Neuronal stem cell (in vitro differentiated cells): ENCODE measurements at regions not wholly inside any gene's neighbourhood (a gene's known extent, or its start where the extent isn't known, plus 50 kb on each side); places are given as distances from the start of the nearest gene placed in this dataset.

Experiments
- DNase-seq: peaks from one replicate; pipeline ENCODE4 v3.0.0-alpha.2; 2013; ENCODE audit warnings: low spot score
- H2AFZ ChIP-seq: one replicate; pipeline ENCODE4 v1.6.1; 2013; ENCODE audit warnings: mild to moderate bottlenecking, low read length, inconsistent platforms
- H2AK5ac ChIP-seq: 2 replicates; pipeline ENCODE4 v1.6.1; 2013; ENCODE audit warnings: low read depth, mild to moderate bottlenecking, inconsistent platforms, low read length, moderate library complexity, mixed read lengths
- H2BK120ac ChIP-seq: 2 replicates; pipeline ENCODE4 v1.6.1; 2013; ENCODE audit warnings: low read depth, mild to moderate bottlenecking, inconsistent platforms, low read length, moderate library complexity, mixed read lengths
- H2BK12ac ChIP-seq: one replicate; pipeline ENCODE4 v1.6.1; 2013; ENCODE audit warnings: low read length, inconsistent platforms
- H2BK15ac ChIP-seq: 2 replicates; pipeline ENCODE4 v1.6.1; 2013; ENCODE audit warnings: mild to moderate bottlenecking, low read length, inconsistent platforms, mixed read lengths
- H2BK5ac ChIP-seq: one replicate; pipeline ENCODE4 v1.6.1; 2013; ENCODE audit warnings: inconsistent platforms, mild to moderate bottlenecking, low read length, moderate library complexity
- H3K14ac ChIP-seq: one replicate; pipeline ENCODE4 v1.6.1; 2013; ENCODE audit warnings: low read length, inconsistent platforms
- H3K18ac ChIP-seq: 2 replicates; pipeline ENCODE4 v1.6.1; 2013; ENCODE audit warnings: low read length, inconsistent platforms
- H3K23ac ChIP-seq: 2 replicates; pipeline ENCODE4 v1.6.1; 2013; ENCODE audit warnings: low read depth, mild to moderate bottlenecking, mixed read lengths, low read length, inconsistent platforms; ENCODE audit not compliant: poor library complexity
- H3K27ac ChIP-seq: replicated peaks from 3 replicates; pipeline ENCODE4 v1.5.1; 2013; ENCODE audit warnings: low read length, inconsistent platforms
- H3K27me3 ChIP-seq, 3 experiments: 2 replicates each; pipeline ENCODE4 v1.6.1; 2013; ENCODE audit warnings: low read length in 3 of 3, mild to moderate bottlenecking in 2 of 3, inconsistent platforms in 1 of 3, low read depth in 1 of 3, mixed read lengths in 1 of 3, moderate library complexity in 1 of 3; ENCODE audit not compliant: control insufficient read depth in 3 of 3, insufficient read depth in 3 of 3
- H3K36me3 ChIP-seq, 2 donors: replicated peaks in 1 of 2; 2 replicates each; pipeline ENCODE4 v1.6.1; 2013; ENCODE audit warnings: low read length in 2 of 2; ENCODE audit not compliant: control insufficient read depth in 2 of 2, insufficient read depth in 2 of 2
- H3K4ac ChIP-seq: 2 replicates; pipeline ENCODE4 v1.6.1; 2013; ENCODE audit warnings: inconsistent platforms, mild to moderate bottlenecking, low read length, moderate library complexity
- H3K4me1 ChIP-seq, 2 donors: 1 replicate in 1 of 2; 2 replicates in 1 of 2; pipeline ENCODE4 v1.6.1; 2013; ENCODE audit warnings: low read length in 2 of 2, low read depth in 1 of 2; ENCODE audit not compliant: control insufficient read depth in 2 of 2, insufficient read depth in 1 of 2
- H3K4me2 ChIP-seq: one replicate; pipeline ENCODE4 v1.6.1; 2013; ENCODE audit warnings: mild to moderate bottlenecking, low read length, inconsistent platforms; ENCODE audit not compliant: insufficient read depth, poor library complexity, severe bottlenecking
- H3K4me3 ChIP-seq, 2 donors: 2 replicates each; pipeline ENCODE4 v1.5.1; 2013; ENCODE audit warnings: low read length in 2 of 2, mild to moderate bottlenecking in 2 of 2, inconsistent platforms in 1 of 2, moderate library complexity in 1 of 2
- H3K79me1 ChIP-seq: one replicate; pipeline ENCODE4 v1.6.1; 2013; ENCODE audit warnings: low read depth, mild to moderate bottlenecking, inconsistent platforms, low read length, moderate library complexity
- H3K9ac ChIP-seq: one replicate; pipeline ENCODE4 v1.6.1; 2013; ENCODE audit warnings: mild to moderate bottlenecking, low read depth, low read length, inconsistent platforms; ENCODE audit not compliant: poor library complexity
- H3K9me3 ChIP-seq, 2 donors: replicated peaks in 1 of 2; 2 replicates each; pipeline versions ENCODE3 to v1.6.1; 2013; ENCODE audit warnings: low read length in 2 of 2, mild to moderate bottlenecking in 2 of 2, inconsistent platforms in 1 of 2, low read depth in 1 of 2, mixed read lengths in 1 of 2, moderate library complexity in 1 of 2; ENCODE audit not compliant: control insufficient read depth in 2 of 2, insufficient read depth in 1 of 2
- H4K8ac ChIP-seq: one replicate; pipeline ENCODE4 v1.6.1; 2013; ENCODE audit warnings: low read depth, mild to moderate bottlenecking, inconsistent platforms, low read length, moderate library complexity
- H4K91ac ChIP-seq: one replicate; pipeline ENCODE4 v1.6.1; 2013; ENCODE audit warnings: low read length, low read depth, mild to moderate bottlenecking, inconsistent platforms; ENCODE audit not compliant: poor library complexity
- WGBS, 2 donors: extraction: QIAGEN DNeasy Blood & Tissue Kit; methylation state at CpG; one replicate each; pipeline ENCODE4 v1.1.7; 2013; ENCODE audit warnings: missing lambda C conversion rate in 2 of 2, mixed read lengths in 1 of 2; ENCODE audit not compliant: insufficient read length in 2 of 2, insufficient replicate concordance in 1 of 2; ENCODE audit errors: extremely low coverage in 2 of 2; 5-methylcytosine and 5-hydroxymethylcytosine counted together

- Histone ChIP-seq H3K4me2 (no peak overlapping the region), H2AK5ac (peak overlapping the region; percentile 62), H3K36me3 (no peaks in the 10 kb centered on the region), H4K8ac (no peak overlapping the region), H4K91ac (no peak overlapping the region), H3K27me3 (peaks cover 0 to 41% (median 6%) of the 10 kb centered on the region in 3 experiments), H3K23ac (peak overlapping the region; percentile 75), H3K4me1 (peaks cover 0 to 2% of the 10 kb centered on the region in 2 donors), H3K9me3 (no peaks in the 10 kb centered on the region), H3K27ac (no peak overlapping the region), H3K14ac (no peak overlapping the region), H2BK12ac (no peak overlapping the region), H3K4me3 (peak overlapping the region in 1 of 2 donors; percentile 39), H3K18ac (peak overlapping the region; percentile 41), H2BK120ac (no peak overlapping the region), H2AFZ (no peak overlapping the region), H3K79me1 (no peaks in the 10 kb centered on the region), H3K9ac (no peak overlapping the region), H2BK5ac (no peak overlapping the region), H3K4ac (no peak overlapping the region), H2BK15ac (no peak overlapping the region)
- DNase-seq, result no peak
- WGBS, 2 donors, result 100% methylated on average over 3 of the region's 21 CpGs; no CpG with 5 or more reads in 1 of the 2 donors
These were observed 62.0 kb upstream of the THY1 start for GRCh38 chr11:119484741-119485605.

GRCh38 chr11:119483881-119484371 is 61.0 kb upstream of the THY1 start:
- Histone ChIP-seq H2BK15ac (no peak overlapping the region), H3K4me2 (no peak overlapping the region), H3K4me3 (no peak overlapping the region), H3K4ac (no peak overlapping the region), H2AK5ac (peak overlapping the region; percentile 66), H3K36me3 (no peaks in the 10 kb centered on the region), H3K4me1 (peaks cover 0 to 2% of the 10 kb centered on the region in 2 donors), H3K23ac (no peak overlapping the region), H3K79me1 (no peaks in the 10 kb centered on the region), H2AFZ (no peak overlapping the region), H4K91ac (no peak overlapping the region), H3K9ac (no peak overlapping the region), H3K27ac (no peak overlapping the region), H2BK5ac (no peak overlapping the region), H3K9me3 (no peaks in the 10 kb centered on the region), H3K27me3 (peaks cover 0 to 39% (median 6%) of the 10 kb centered on the region in 3 experiments), H3K18ac (no peak overlapping the region), H2BK120ac (no peak overlapping the region), H4K8ac (no peak overlapping the region), H3K14ac (no peak overlapping the region), H2BK12ac (no peak overlapping the region)
- no CpG with 5 or more reads among the region's 9 CpGs for WGBS, 2 donors
- DNase-seq, result no peak

- Histone ChIP-seq H3K18ac (no peak overlapping the region), H3K14ac (no peak overlapping the region), H4K8ac (no peak overlapping the region), H3K4me2 (no peak overlapping the region), H3K27me3 (peaks cover 0 to 39% (median 6%) of the 10 kb centered on the region in 3 experiments), H2BK5ac (no peak overlapping the region), H4K91ac (no peak overlapping the region), H2BK12ac (no peak overlapping the region), H2BK15ac (no peak overlapping the region), H3K27ac (no peak overlapping the region), H3K9me3 (no peaks in the 10 kb centered on the region), H2AFZ (no peak overlapping the region), H2BK120ac (no peak overlapping the region), H3K4me3 (no peak overlapping the region), H3K79me1 (no peaks in the 10 kb centered on the region), H2AK5ac (peak overlapping the region; percentile 66), H3K9ac (no peak overlapping the region), H3K4ac (no peak overlapping the region), H3K4me1 (peaks cover 0 to 2% of the 10 kb centered on the region in 2 donors), H3K36me3 (no peaks in the 10 kb centered on the region), H3K23ac (no peak overlapping the region)
- WGBS, 2 donors, result no CpG with 5 or more reads among the region's 11 CpGs
- no peak for DNase-seq
These were observed 60.4 kb upstream of the THY1 start for GRCh38 chr11:119483341-119483880.

GRCh38 chr11:119482521-119483011 is 59.6 kb upstream of the THY1 start:
- H2BK12ac ChIP-seq, result no peak overlapping the region
- H3K4me2 ChIP-seq, result no peak overlapping the region
- no peak overlapping the region for H3K9ac ChIP-seq
- H3K4me1 ChIP-seq, result peaks cover 0 to 2% of the 10 kb centered on the region in 2 donors
- H3K36me3 ChIP-seq, result no peaks in the 10 kb centered on the region
- no peak overlapping the region for H2BK15ac ChIP-seq
- no peaks in the 10 kb centered on the region for H3K9me3 ChIP-seq
- H2AK5ac ChIP-seq, result no peak overlapping the region
- DNase-seq, result no peak
- no peak overlapping the region for H2AFZ ChIP-seq
- WGBS, 2 donors, result no CpG with 5 or more reads among the region's 9 CpGs
- H3K14ac ChIP-seq, result no peak overlapping the region
- H3K18ac ChIP-seq, result peak overlapping the region; percentile 33
- no peak overlapping the region for H3K4ac ChIP-seq
- no peak overlapping the region for H2BK5ac ChIP-seq
- H4K91ac ChIP-seq, result no peak overlapping the region
- no peaks in the 10 kb centered on the region for H3K79me1 ChIP-seq
- no peak overlapping the region for H3K23ac ChIP-seq
- H3K4me3 ChIP-seq, result no peak overlapping the region
- H4K8ac ChIP-seq, result no peak overlapping the region
- H3K27me3 ChIP-seq, result peaks cover 0 to 41% (median 6%) of the 10 kb centered on the region in 3 experiments
- H2BK120ac ChIP-seq, result no peak overlapping the region
- H3K27ac ChIP-seq, result no peak overlapping the region
